Mucosa of rectum (tissue), 2 donors: ENCODE measurements at regions not wholly inside any gene's neighbourhood (a gene's known extent, or its start where the extent isn't known, plus 50 kb on each side); places are given as distances from the start of the nearest gene placed in this dataset.

Experiments
- H3K27ac ChIP-seq, 2 donors: one replicate each; pipeline ENCODE4 v1.7.0; 2013; ENCODE audit warnings: inconsistent platforms in 2 of 2, low read depth in 2 of 2, low read length in 2 of 2
- H3K27me3 ChIP-seq, 2 donors: one replicate each; pipeline ENCODE4 v1.7.0; 2013; ENCODE audit warnings: low read length in 2 of 2; ENCODE audit not compliant: control insufficient read depth in 2 of 2, insufficient read depth in 2 of 2
- H3K36me3 ChIP-seq, 2 donors: one replicate each; pipeline ENCODE4 v1.7.0; 2013; ENCODE audit warnings: low read length in 2 of 2; ENCODE audit not compliant: control insufficient read depth in 2 of 2, insufficient read depth in 2 of 2
- H3K4me1 ChIP-seq, 2 donors: one replicate each; pipeline ENCODE4 v1.7.0; 2013; ENCODE audit warnings: low read length in 2 of 2, mild to moderate bottlenecking in 1 of 2; ENCODE audit not compliant: control insufficient read depth in 2 of 2, insufficient read depth in 2 of 2
- H3K4me3 ChIP-seq, 2 donors: one replicate each; pipeline ENCODE4 v1.7.0; 2013; ENCODE audit warnings: low read length in 2 of 2
- H3K9ac ChIP-seq, 2 donors: one replicate each; pipeline ENCODE4 v1.7.0; 2013; ENCODE audit warnings: low read length in 2 of 2, low read depth in 1 of 2, mild to moderate bottlenecking in 1 of 2
- H3K9me3 ChIP-seq, 2 donors: one replicate each; pipeline ENCODE4 v1.7.0; 2013; ENCODE audit warnings: low read length in 2 of 2; ENCODE audit not compliant: control insufficient read depth in 2 of 2
- donor health status: healthy.
- donor health status: Normal muscosa, but diverticular disease.

DNA sequence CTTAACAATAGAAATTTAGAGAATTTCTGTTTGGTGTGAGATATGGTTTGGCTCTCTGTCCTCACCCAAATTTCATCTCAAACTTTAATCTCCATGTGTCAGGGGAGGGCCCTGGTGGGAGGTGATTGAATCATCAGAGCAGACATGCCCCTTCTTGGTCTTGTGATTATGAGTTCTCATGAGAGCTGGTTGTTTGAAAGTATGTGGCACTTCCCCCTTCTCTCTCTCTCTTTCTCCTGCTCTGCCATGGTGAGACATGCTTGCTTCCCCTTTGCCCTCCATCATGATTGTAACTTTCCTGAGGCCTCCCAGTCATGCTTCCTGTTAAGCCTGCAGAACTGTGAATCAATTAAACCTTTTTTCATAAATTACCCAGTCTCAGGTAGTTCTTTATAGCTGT lies 524.7 kb upstream of the ACVR2A start:
- peaks cover 0 to 9% of the 10 kb centered on the region in 2 donors for H3K9me3 ChIP-seq
- no peak overlapping the region for H3K9ac ChIP-seq
- H3K36me3 ChIP-seq = no peaks in the 10 kb centered on the region
- H3K27me3 ChIP-seq = no peaks in the 10 kb centered on the region
- H3K4me3 ChIP-seq = no peak overlapping the region
- no peaks in the 10 kb centered on the region for H3K4me1 ChIP-seq
- H3K27ac ChIP-seq = no peak overlapping the region

DNA sequence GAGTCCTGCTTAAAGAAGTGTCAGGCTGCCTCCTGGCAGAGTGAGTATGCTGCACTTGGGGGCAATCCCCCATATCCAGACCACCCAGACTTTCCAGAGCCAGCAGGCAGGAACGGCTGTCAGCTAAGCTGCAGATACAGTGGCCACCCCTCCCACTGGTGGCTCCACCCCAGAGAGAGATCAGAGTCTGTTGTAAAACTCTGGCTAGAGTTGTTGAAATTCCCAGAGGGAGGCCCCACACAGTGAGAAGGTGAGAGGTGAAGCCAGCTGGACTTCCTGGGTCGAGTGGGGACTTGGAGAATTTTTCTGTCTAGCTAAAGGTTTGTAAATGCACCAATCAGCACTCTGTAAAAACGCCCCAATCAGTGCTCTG lies 533.8 kb upstream of the ACVR2A start:
- H3K9me3 ChIP-seq = no peaks in the 10 kb centered on the region
- no peaks in the 10 kb centered on the region for H3K36me3 ChIP-seq
- H3K27ac ChIP-seq = no peak overlapping the region
- H3K27me3 ChIP-seq = no peaks in the 10 kb centered on the region
- H3K9ac ChIP-seq = no peak overlapping the region
- no peak overlapping the region for H3K4me3 ChIP-seq
- no peaks in the 10 kb centered on the region for H3K4me1 ChIP-seq

DNA sequence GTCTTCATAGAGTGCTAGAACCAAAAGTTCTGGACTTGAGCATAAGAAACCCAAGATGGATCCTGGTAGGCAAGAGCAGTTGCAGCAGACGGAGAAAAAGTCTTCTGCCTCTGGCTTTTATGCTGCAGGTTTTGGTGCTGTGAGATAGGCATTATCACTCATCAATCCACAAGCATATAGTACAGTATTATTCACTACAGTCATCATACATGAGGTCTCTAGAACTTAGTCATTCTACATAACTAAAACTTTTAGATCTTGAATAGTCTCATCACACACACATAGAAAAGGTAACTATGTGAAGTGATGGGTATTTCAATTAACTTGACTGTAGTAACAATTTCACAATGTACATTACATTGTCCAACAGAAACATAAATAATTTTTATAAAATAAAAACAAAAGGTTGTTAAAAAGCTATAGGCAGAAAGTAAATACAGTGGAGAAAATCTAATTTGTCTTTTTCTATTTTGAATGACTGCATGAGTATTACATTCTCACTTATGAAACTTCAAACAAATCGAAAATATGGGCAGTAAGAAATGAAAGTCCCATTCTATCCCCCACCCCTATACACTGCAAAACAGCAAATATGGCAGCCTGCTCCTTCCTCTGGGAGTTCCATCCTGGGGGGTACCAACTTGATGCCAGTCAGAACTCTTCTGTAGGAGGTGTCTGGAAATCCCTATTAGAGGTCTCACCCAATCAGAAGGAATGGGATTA lies 534.3 kb upstream of the ACVR2A start:
- no peak overlapping the region for H3K27ac ChIP-seq
- no peaks in the 10 kb centered on the region for H3K4me1 ChIP-seq
- H3K36me3 ChIP-seq = no peaks in the 10 kb centered on the region
- no peak overlapping the region for H3K4me3 ChIP-seq
- H3K27me3 ChIP-seq = no peaks in the 10 kb centered on the region
- no peaks in the 10 kb centered on the region for H3K9me3 ChIP-seq
- H3K9ac ChIP-seq = no peak overlapping the region

DNA sequence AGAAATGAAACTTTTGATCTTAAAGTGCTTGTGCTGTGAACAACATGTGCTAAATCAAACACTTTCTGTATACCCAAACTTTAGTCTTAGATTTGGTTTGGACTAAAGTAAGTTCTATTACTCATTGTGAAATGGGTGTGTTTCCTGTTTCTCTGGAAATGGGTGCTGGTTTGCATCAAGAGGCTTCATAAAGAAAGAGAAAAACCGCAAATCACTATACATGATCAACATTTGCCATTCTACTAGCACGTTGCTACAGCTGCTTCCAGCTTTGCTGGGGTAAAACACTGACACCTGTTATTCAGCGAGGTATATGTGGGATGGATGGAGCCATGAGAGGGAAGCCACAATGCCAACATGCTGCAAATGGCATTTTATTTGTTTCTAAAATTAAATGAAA lies 547.0 kb upstream of the ACVR2A start:
- H3K27ac ChIP-seq = peak overlapping the region in 1 of 2 donors; percentile 3
- H3K27me3 ChIP-seq = no peaks in the 10 kb centered on the region
- no peak overlapping the region for H3K4me3 ChIP-seq
- H3K9me3 ChIP-seq = no peaks in the 10 kb centered on the region
- no peaks in the 10 kb centered on the region for H3K36me3 ChIP-seq
- no peak overlapping the region for H3K9ac ChIP-seq
- no peaks in the 10 kb centered on the region for H3K4me1 ChIP-seq

DNA sequence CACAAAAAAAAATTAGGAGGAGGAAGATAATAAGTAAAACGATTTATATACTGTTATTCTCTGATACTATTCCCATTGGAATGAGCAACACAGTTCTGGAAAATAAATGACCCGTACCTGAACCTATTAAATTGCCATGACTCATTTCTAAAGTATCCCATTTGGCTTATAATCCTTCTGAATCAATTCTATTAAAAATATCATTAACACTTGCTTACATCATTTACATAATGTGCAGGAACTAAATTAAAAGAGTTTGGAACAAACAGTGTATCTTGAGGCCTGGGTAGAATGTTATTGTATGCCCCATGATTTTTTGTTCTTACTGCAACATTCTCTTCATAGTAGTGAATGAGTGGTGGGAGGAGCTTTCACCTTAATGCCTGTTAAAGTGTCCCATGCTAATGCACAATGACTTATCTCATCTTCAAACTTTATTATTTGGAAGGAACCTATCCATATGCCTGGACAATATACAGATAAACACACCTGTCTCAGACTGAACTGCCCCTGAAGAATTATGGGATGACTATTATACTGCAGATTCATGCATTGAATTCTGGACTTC lies 549.9 kb upstream of the ACVR2A start:
- H3K9me3 ChIP-seq = no peaks in the 10 kb centered on the region
- no peaks in the 10 kb centered on the region for H3K27me3 ChIP-seq
- H3K36me3 ChIP-seq = no peaks in the 10 kb centered on the region
- no peaks in the 10 kb centered on the region for H3K4me1 ChIP-seq
- no peak overlapping the region for H3K4me3 ChIP-seq
- no peak overlapping the region for H3K27ac ChIP-seq
- no peak overlapping the region for H3K9ac ChIP-seq

DNA sequence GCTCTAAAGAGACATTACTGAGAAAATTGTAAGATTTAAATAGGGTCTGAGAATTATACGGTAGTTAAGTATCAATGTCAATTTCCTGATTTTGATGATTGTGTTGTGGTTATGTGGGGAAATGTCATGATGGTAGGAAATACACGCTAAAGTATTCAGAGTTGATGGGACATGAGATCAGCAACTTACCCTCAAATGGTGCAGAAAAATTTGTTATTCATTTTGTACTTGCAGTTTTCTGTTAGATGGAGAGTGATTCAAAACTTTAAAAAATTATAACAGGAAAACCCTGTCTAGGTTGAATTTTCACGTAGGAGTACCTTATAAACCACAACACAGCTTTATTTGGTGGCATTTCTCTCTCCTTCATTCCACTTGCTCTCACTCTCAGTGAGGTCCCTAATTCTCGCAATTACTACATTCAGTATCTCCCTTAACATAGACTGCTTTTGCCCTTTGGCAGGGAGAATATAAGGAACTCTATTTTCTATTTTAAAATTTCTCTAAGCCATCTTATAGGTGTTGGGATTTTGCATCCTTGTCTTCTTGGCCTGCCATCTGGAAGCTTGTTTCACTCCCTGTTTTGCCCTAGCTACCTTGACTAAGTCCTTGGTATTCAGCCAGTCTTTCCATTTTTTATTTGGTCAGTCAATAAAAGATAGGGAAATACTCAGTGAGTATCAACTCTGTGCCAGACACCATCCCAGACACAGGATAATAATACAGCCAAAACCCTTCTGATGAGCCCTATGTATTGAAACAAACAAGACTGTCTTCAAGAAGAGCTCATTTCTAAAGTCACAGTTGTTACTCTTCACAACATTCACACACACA lies 550.6 kb upstream of the ACVR2A start:
- Histone ChIP-seq H3K36me3 (no peaks in the 10 kb centered on the region), H3K4me3 (no peak overlapping the region), H3K9ac (no peak overlapping the region), H3K27me3 (no peaks in the 10 kb centered on the region), H3K27ac (no peak overlapping the region), H3K9me3 (no peaks in the 10 kb centered on the region), H3K4me1 (no peaks in the 10 kb centered on the region)

DNA sequence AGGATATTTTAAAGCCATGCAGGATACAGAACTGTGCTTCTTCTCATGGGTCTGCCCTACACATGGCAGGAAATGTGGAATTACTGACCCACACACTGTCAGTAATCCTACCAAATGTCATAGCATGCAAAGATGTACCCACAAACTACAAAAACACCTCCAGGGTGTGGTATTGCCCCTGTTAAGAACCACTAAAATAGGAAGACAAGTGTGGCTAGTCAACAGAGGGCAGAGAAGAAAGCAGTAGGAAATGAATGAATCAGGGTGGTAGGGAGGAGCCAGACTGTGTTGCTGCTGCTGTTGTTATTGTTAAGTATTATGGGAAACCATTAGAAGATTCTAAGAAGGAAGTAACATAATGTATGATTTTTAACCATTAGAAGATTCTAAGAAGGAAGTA lies 556.7 kb upstream of the ACVR2A start:
- H3K27ac ChIP-seq = no peak overlapping the region
- no peaks in the 10 kb centered on the region for H3K27me3 ChIP-seq
- no peak overlapping the region for H3K9ac ChIP-seq
- H3K4me1 ChIP-seq = no peaks in the 10 kb centered on the region
- no peak overlapping the region for H3K4me3 ChIP-seq
- no peaks in the 10 kb centered on the region for H3K9me3 ChIP-seq
- no peaks in the 10 kb centered on the region for H3K36me3 ChIP-seq

DNA sequence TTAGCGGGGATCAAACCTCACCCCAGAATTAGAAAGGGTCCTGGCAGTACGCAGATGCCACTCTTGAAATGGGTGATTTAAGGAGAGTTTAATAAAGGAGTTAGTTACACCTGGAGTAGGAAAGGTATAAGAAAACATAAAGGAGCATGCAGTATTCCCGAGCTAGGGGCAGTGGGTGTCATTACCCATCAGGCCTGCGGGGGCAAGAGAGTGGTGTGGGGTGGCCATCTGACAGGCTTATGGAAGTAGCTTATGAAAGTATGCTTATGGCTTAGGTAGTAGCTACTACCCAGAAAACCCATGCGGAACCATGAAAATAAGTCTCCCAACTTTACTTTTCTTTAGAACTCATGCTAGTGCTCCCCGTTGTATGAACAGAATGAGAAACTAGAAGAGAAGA lies 568.9 kb upstream of the ACVR2A start:
- H3K4me3 ChIP-seq = no peak overlapping the region
- no peak overlapping the region for H3K9ac ChIP-seq
- no peaks in the 10 kb centered on the region for H3K4me1 ChIP-seq
- no peak overlapping the region for H3K27ac ChIP-seq
- no peaks in the 10 kb centered on the region for H3K9me3 ChIP-seq
- no peaks in the 10 kb centered on the region for H3K27me3 ChIP-seq
- no peaks in the 10 kb centered on the region for H3K36me3 ChIP-seq

DNA sequence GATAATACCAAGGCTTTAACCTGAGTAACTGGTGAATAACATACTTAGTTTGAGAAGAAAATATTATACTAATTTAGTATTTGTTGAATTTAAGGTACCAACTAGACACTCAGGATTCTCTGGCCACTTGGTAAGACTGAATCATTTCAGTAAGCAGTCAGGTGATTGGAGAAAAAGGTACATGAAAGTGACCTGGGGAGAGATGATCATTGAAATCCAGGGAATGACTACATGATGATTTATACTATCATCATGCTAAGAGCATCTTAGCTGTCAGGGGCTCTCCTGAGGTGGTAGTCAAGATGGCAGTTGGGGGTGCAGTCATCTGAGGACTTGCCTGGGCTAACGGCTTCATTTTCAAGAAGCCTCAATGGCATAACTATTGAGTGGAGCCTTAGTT lies 571.2 kb upstream of the ACVR2A start:
- no peaks in the 10 kb centered on the region for H3K4me1 ChIP-seq
- H3K9ac ChIP-seq = no peak overlapping the region
- no peaks in the 10 kb centered on the region for H3K36me3 ChIP-seq
- H3K4me3 ChIP-seq = no peak overlapping the region
- no peaks in the 10 kb centered on the region for H3K27me3 ChIP-seq
- H3K27ac ChIP-seq = no peak overlapping the region
- no peaks in the 10 kb centered on the region for H3K9me3 ChIP-seq

DNA sequence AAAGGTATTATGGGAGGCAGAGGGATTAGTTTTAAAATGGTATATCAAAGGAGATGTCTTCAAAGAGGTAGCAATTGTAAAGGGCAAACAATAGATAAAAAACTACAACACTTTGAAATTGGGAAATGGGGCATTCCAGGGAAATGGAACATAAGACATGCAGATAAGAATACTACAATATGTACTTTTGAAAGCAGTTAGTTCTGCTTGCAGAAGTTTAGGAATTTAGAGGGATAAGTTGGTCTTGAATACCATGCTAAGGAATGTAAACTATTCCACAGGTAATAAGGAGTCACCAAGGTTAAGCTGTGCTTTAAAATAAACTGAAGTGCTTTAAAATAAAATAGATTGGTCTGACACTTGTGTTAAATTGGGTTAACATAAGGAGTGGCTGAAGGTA lies 571.7 kb upstream of the ACVR2A start:
- Histone ChIP-seq H3K27me3 (no peaks in the 10 kb centered on the region), H3K36me3 (no peaks in the 10 kb centered on the region), H3K4me1 (no peaks in the 10 kb centered on the region), H3K4me3 (no peak overlapping the region), H3K27ac (no peak overlapping the region), H3K9ac (no peak overlapping the region), H3K9me3 (no peaks in the 10 kb centered on the region)
